AG10803 (cell line): ENCODE measurements at regions not wholly inside any gene's neighbourhood (a gene's known extent, or its start where the extent isn't known, plus 50 kb on each side); places are given as distances from the start of the nearest gene placed in this dataset.

ENCODE experiments used
- DNase-seq: peaks from one replicate; pipeline ENCODE4 v3.0.0; 2010; ENCODE audit warnings: low read depth
- H3K4me3 ChIP-seq: 2 replicates; pipeline ENCODE4 v1.5.1; 2011; ENCODE audit warnings: mild to moderate bottlenecking, low read length, control low read depth
- CTCF ChIP-seq: conservative IDR thresholded peaks from 2 replicates; pipeline ENCODE4 v1.5.1; 2011; ENCODE audit warnings: mild to moderate bottlenecking, low read length, control low read depth, inconsistent platforms

- no peak for TF ChIP-seq CTCF
- no peak overlapping the region for H3K4me3 ChIP-seq
- peak; percentile 67 for DNase-seq
These were observed 449.3 kb upstream of the THBS1 start for GRCh38 chr15:39131609-39132008.

- H3K4me3 ChIP-seq: no peak overlapping the region
- no peak for TF ChIP-seq CTCF
- DNase-seq: peak; percentile 56
These were observed 448.8 kb upstream of the THBS1 start for GRCh38 chr15:39132070-39132469.

GRCh38 chr15:39132954-39133600 lies 447.8 kb upstream of the THBS1 start:
- H3K4me3 ChIP-seq: no peak overlapping the region
- no peak for TF ChIP-seq CTCF
- peak; percentile 96 for DNase-seq

- no peak overlapping the region for H3K4me3 ChIP-seq
- no peak for DNase-seq
- no peak for TF ChIP-seq CTCF
These were observed 446.6 kb upstream of the THBS1 start for GRCh38 chr15:39134282-39134681.

GRCh38 chr15:39135989-39136388 lies 444.9 kb upstream of the THBS1 start:
- no peak for TF ChIP-seq CTCF
- peak; percentile 98 for DNase-seq
- no peak overlapping the region for H3K4me3 ChIP-seq

GRCh38 chr15:39139431-39140059 lies 441.3 kb upstream of the THBS1 start:
- H3K4me3 ChIP-seq: no peak overlapping the region
- TF ChIP-seq CTCF: no peak
- no peak for DNase-seq

- no peak overlapping the region for H3K4me3 ChIP-seq
- peak; percentile 95 for DNase-seq
- no peak for TF ChIP-seq CTCF
These were observed 440.7 kb upstream of the THBS1 start for GRCh38 chr15:39140060-39140604.
